ENCODE measurements at regions not wholly inside any gene's neighbourhood (a gene's known extent, or its start where the extent isn't known, plus 50 kb on each side); places are given as distances from the start of the nearest gene placed in this dataset.

GRCh38 chr6:71468038-71468437, 179.4 kb downstream of the OGFRL1 start:
- Histone ChIP-seq H2AFZ (ENCODE audit: low read length) (no peak overlapping the region), H3K4me2 (ENCODE audit: insufficient read depth, low read length) (peak overlapping the region; percentile 81)

GRCh38 chr6:71468841-71469700, 180.5 kb downstream of the OGFRL1 start:
- H3K4me3 ChIP-seq (ENCODE audit: insufficient read depth, low read length): peak overlapping the region; percentile 62

More at GRCh38 chr6:71468038-71468437, 179.4 kb downstream of the OGFRL1 start:
- Histone ChIP-seq H3K27ac (ENCODE audit: low read depth, low read length) (peak overlapping the region; percentile 89), H3K36me3 (ENCODE audit: insufficient read depth, low read length) (no peaks in the 10 kb centered on the region), H3K4me1 (ENCODE audit: insufficient read depth, low read length) (peaks cover 21% of the 10 kb centered on the region), H4K20me1 (ENCODE audit: insufficient read depth, low read length) (no peaks in the 10 kb centered on the region), H3K27me3 (ENCODE audit: insufficient read depth, low read length) (no peaks in the 10 kb centered on the region), H3K9me3 (ENCODE audit: low read depth, low read length) (peaks cover 2% of the 10 kb centered on the region), H3K79me2 (ENCODE audit: insufficient read depth, low read length) (no peaks in the 10 kb centered on the region), H3K4me3 (ENCODE audit: insufficient read depth, low read length) (no peak overlapping the region)
- DNase-seq (ENCODE audit: insufficient read length, low spot score, missing footprints): no peak
- no peak for TF ChIP-seq CTCF (IDR thresholded peaks at IDR 0.05; ENCODE audit: extremely low read depth, low read depth, low read length)

GRCh38 chr6:71471718-71472117, 183.1 kb downstream of the OGFRL1 start:
- Histone ChIP-seq H3K27me3 (ENCODE audit: insufficient read depth, low read length) (no peaks in the 10 kb centered on the region), H3K4me3 (ENCODE audit: insufficient read depth, low read length) (no peak overlapping the region), H2AFZ (ENCODE audit: low read length) (no peak overlapping the region), H3K4me2 (ENCODE audit: insufficient read depth, low read length) (no peak overlapping the region), H3K4me1 (ENCODE audit: insufficient read depth, low read length) (peaks cover 40% of the 10 kb centered on the region), H3K36me3 (ENCODE audit: insufficient read depth, low read length) (no peaks in the 10 kb centered on the region), H3K79me2 (ENCODE audit: insufficient read depth, low read length) (no peaks in the 10 kb centered on the region), H3K9me3 (ENCODE audit: low read depth, low read length) (no peaks in the 10 kb centered on the region), H4K20me1 (ENCODE audit: insufficient read depth, low read length) (no peaks in the 10 kb centered on the region), H3K27ac (ENCODE audit: low read depth, low read length) (no peak overlapping the region)
- TF ChIP-seq CTCF (IDR thresholded peaks at IDR 0.05; ENCODE audit: extremely low read depth, low read depth, low read length): no peak
- no peak for DNase-seq (ENCODE audit: insufficient read length, low spot score, missing footprints)

More at GRCh38 chr6:71468841-71469700, 180.5 kb downstream of the OGFRL1 start:
- Histone ChIP-seq H3K27ac (ENCODE audit: low read depth, low read length) (peak overlapping the region; percentile 89), H3K79me2 (ENCODE audit: insufficient read depth, low read length) (no peaks in the 10 kb centered on the region), H3K36me3 (ENCODE audit: insufficient read depth, low read length) (no peaks in the 10 kb centered on the region), H2AFZ (ENCODE audit: low read length) (peak overlapping the region; percentile 75), H3K4me2 (ENCODE audit: insufficient read depth, low read length) (peak overlapping the region; percentile 81), H3K27me3 (ENCODE audit: insufficient read depth, low read length) (no peaks in the 10 kb centered on the region), H3K4me1 (ENCODE audit: insufficient read depth, low read length) (peaks cover 28% of the 10 kb centered on the region), H4K20me1 (ENCODE audit: insufficient read depth, low read length) (no peaks in the 10 kb centered on the region), H3K9me3 (ENCODE audit: low read depth, low read length) (peaks cover 2% of the 10 kb centered on the region)
- no peak for TF ChIP-seq CTCF (IDR thresholded peaks at IDR 0.05; ENCODE audit: extremely low read depth, low read depth, low read length)
- DNase-seq (ENCODE audit: insufficient read length, low spot score, missing footprints): peak; percentile 65

- no peaks in the 10 kb centered on the region for H3K79me2 ChIP-seq (ENCODE audit: insufficient read depth, low read length)
- no peaks in the 10 kb centered on the region for H3K9me3 ChIP-seq (ENCODE audit: low read depth, low read length)
- no peaks in the 10 kb centered on the region for H3K27me3 ChIP-seq (ENCODE audit: insufficient read depth, low read length)
- H3K36me3 ChIP-seq (ENCODE audit: insufficient read depth, low read length): no peaks in the 10 kb centered on the region
- H3K4me3 ChIP-seq (ENCODE audit: insufficient read depth, low read length): no peak overlapping the region
- no peak overlapping the region for H3K4me2 ChIP-seq (ENCODE audit: insufficient read depth, low read length)
- DNase-seq (ENCODE audit: insufficient read length, low spot score, missing footprints): peak; percentile 23
- no peaks in the 10 kb centered on the region for H4K20me1 ChIP-seq (ENCODE audit: insufficient read depth, low read length)
- no peak for TF ChIP-seq CTCF (IDR thresholded peaks at IDR 0.05; ENCODE audit: extremely low read depth, low read depth, low read length)
- H2AFZ ChIP-seq (ENCODE audit: low read length): peak overlapping the region; percentile 5
- H3K27ac ChIP-seq (ENCODE audit: low read depth, low read length): peak overlapping the region; percentile 57
- H3K4me1 ChIP-seq (ENCODE audit: insufficient read depth, low read length): peaks cover 49% of the 10 kb centered on the region
Observed at GRCh38 chr6:71473926-71474325, 185.3 kb downstream of the OGFRL1 start.
